OCI-LY7 (cell line): ENCODE measurements at regions not wholly inside any gene's neighbourhood (a gene's known extent, or its start where the extent isn't known, plus 50 kb on each side); places are given as distances from the start of the nearest gene placed in this dataset.

Source experiments
- BruUV-seq: library from RNA; stranded (reverse); fragments of 400-500 nt; replicated peaks from 2 replicates; lab custom pipeline; 2021; lab: Mats Ljungman, UMichigan
- CTCF ChIA-PET: fragments of 300-600 bp; sonication (Branson Sonifier 250); formaldehyde crosslinking; loops from one replicate; lab custom pipeline; 2022; ENCODE audit warnings: antibody characterized with exemption; ENCODE audit not compliant: unreplicated experiment; lab: Charles Lee
- POLR2A ChIA-PET: fragments of 300-600 bp; sonication (Branson Sonifier 250); formaldehyde crosslinking; loops from one replicate; lab custom pipeline; 2022; ENCODE audit warnings: antibody characterized with exemption; lab: Charles Lee
- DNase-seq: peaks from one replicate; pipeline ENCODE4 v3.0.0-alpha.2; 2015; ENCODE audit warnings: low spot score
- H2AFZ ChIP-seq: fragments of 200-600 bp; sonication (generic), shearing (Covaris generic); 2 replicates; pipeline ENCODE4 v1.6.1; 2014; ENCODE audit warnings: mild to moderate bottlenecking, antibody characterized with exemption, low read length, moderate library complexity
- H3K27ac ChIP-seq: fragments of 200-600 bp; sonication (generic); 2 replicates; pipeline ENCODE4 v1.5.1; 2014; ENCODE audit warnings: mixed run types, low read depth, mild to moderate bottlenecking, moderate library complexity, low read length, inconsistent platforms; ENCODE audit not compliant: poor library complexity, severe bottlenecking
- H3K36me3 ChIP-seq: fragments of 200-600 bp; sonication (generic); 2 replicates; pipeline ENCODE4 v1.6.1; 2014; ENCODE audit warnings: mild to moderate bottlenecking, antibody characterized with exemption, low read length, moderate library complexity, mixed read lengths; ENCODE audit not compliant: insufficient read depth
- H3K4me1 ChIP-seq: fragments of 200-600 bp; sonication (generic); 2 replicates; pipeline ENCODE4 v1.5.1; 2014; ENCODE audit warnings: mild to moderate bottlenecking, low read length; ENCODE audit not compliant: insufficient read depth, poor library complexity, severe bottlenecking
- H3K4me2 ChIP-seq: fragments of 200-600 bp; sonication (generic); 2 replicates; pipeline ENCODE4 v1.6.1; 2014; ENCODE audit warnings: mild to moderate bottlenecking, low read length
- H3K4me3 ChIP-seq: fragments of 200-600 bp; sonication (generic); 2 replicates; pipeline ENCODE4 v1.5.1; 2014; ENCODE audit warnings: mild to moderate bottlenecking, low read depth, low read length; ENCODE audit not compliant: poor library complexity, severe bottlenecking
- H3K79me2 ChIP-seq: fragments of 200-600 bp; sonication (generic); 2 replicates; pipeline ENCODE4 v1.6.1; 2016; ENCODE audit warnings: low read depth, mild to moderate bottlenecking, low read length, moderate library complexity, mixed read lengths; ENCODE audit not compliant: insufficient read depth
- H3K9me2 ChIP-seq: fragments of 200-600 bp; sonication (generic); 2 replicates; pipeline ENCODE4 v1.6.1; 2016; ENCODE audit warnings: mild to moderate bottlenecking, low read length, mixed read lengths; ENCODE audit not compliant: insufficient read depth
- H3K9me3 ChIP-seq: fragments of 200-600 bp; sonication (generic); 2 replicates; pipeline ENCODE4 v1.6.1; 2014; ENCODE audit warnings: mild to moderate bottlenecking, mixed run types, low read length, mixed read lengths
- H4K20me1 ChIP-seq: fragments of 200-600 bp; sonication (generic); 2 replicates; pipeline ENCODE4 v1.6.1; 2014; ENCODE audit warnings: mild to moderate bottlenecking, antibody characterized with exemption, low read length, moderate library complexity, mixed read lengths; ENCODE audit not compliant: insufficient read depth
- CTCF ChIP-seq: fragments of 200-600 bp; sonication (generic); conservative IDR thresholded peaks from 2 replicates; pipeline ENCODE4 v1.5.1; 2014; ENCODE audit warnings: mild to moderate bottlenecking, antibody characterized with exemption, low read length, moderate library complexity, mixed read lengths
- EZH2phosphoT487 ChIP-seq: fragments of 200-600 bp; sonication (generic); IDR thresholded peaks from 2 replicates; pipeline ENCODE4 v1.6.1; 2018; ENCODE audit warnings: low read depth, borderline replicate concordance, mild to moderate bottlenecking, mixed run types, antibody characterized with exemption, low read length, moderate library complexity, mixed read lengths
- intact Hi-C: fragments of 100-400 bp; cut with micrococcal nuclease; formaldehyde crosslinking; loops from one replicate; pipeline ENCODE4 v1.10.0; 2022; ENCODE audit not compliant: unreplicated experiment

DNA sequence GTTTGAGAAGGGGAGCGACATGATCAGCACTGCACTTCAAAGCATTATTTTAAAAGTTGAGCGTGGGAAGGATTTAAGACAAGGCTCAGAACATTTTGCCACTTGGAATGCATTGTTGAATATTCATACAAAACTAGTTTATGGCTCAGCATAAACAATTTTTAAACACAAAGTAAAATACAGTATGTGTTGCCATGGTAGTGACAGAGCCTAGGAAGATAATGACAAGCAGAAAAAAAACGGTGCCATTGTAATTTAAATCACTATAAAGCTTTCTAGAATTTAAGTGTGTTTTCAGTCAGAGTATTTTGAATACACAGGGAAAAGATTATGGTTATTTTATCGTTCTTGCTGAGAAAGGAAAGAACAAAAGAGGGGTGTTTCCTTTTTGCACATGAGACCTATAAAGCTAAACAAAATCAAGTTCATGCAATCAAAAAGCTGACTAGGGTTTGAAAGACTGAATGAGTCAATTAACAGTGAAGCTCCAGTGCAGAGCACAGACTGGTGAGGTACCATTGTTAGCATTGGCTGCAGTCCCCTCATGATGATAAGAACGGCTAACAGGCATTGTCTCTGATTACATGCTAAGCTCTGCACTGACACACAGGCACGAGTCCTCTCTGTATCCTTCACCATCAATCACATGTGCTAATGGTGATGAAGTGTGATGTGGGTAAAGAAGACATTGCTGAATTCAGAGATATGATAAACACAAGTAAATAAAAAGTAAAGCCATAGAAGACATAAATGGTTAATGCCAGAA, 181.9 kb upstream of the VSTM2A start:
- intact Hi-C loops, result no loop called here
- BruUV-seq, result no TSS peak
- no peak overlapping the region for H2AFZ ChIP-seq
- ChIA-PET CTCF (no interaction called here), POLR2A (interaction anchor here (0.7 kb wide), 1 partner anchor 949 kb away, joined by 3 read pairs; no protein-coding TSS in a partner anchor)
- H3K9me3 ChIP-seq, result no peaks in the 10 kb centered on the region
- H3K4me1 ChIP-seq, result no peaks in the 10 kb centered on the region
- H3K27ac ChIP-seq, result no peak overlapping the region
- DNase-seq, result no peak
- no peaks in the 10 kb centered on the region for H4K20me1 ChIP-seq
- no peak overlapping the region for H3K4me3 ChIP-seq
- no peaks in the 10 kb centered on the region for H3K36me3 ChIP-seq
- H3K79me2 ChIP-seq, result no peaks in the 10 kb centered on the region
- H3K9me2 ChIP-seq, result no peaks in the 10 kb centered on the region
- TF ChIP-seq EZH2phosphoT487 (no peak), CTCF (no peak)
- no peak overlapping the region for H3K4me2 ChIP-seq

DNA sequence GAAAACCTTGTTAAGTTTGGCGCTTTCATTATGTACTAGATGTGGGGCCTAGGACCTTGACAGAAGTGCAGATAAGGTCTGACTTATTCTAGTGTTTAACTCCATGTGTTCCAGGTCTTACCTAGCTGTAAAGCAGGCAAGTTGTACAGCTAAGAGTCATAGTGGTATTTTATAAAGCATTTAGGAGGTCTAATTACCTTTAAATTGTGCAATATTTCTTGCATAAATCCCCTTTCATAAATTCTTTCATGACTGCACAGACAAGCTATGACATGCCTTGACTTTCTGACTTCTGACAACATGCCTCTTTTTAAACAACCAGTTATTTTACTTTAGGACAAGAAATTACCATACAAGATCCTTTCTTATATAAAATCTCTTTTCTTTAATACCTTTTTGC, 151.6 kb upstream of the VSTM2A start:
- no peaks in the 10 kb centered on the region for H3K9me3 ChIP-seq
- H4K20me1 ChIP-seq, result no peaks in the 10 kb centered on the region
- TF ChIP-seq CTCF (no peak), EZH2phosphoT487 (no peak)
- POLR2A ChIA-PET, result interaction anchor here (0.6 kb wide), 1 partner anchor 1816 kb away, joined by 4 read pairs; no protein-coding TSS in a partner anchor
- no peaks in the 10 kb centered on the region for H3K36me3 ChIP-seq
- CTCF ChIA-PET, result no interaction called here
- intact Hi-C loops, result no loop called here
- no peaks in the 10 kb centered on the region for H3K79me2 ChIP-seq
- no peaks in the 10 kb centered on the region for H3K4me1 ChIP-seq
- no peak for DNase-seq
- no peak overlapping the region for H3K4me2 ChIP-seq
- H2AFZ ChIP-seq, result no peak overlapping the region
- H3K4me3 ChIP-seq, result no peak overlapping the region
- no peak overlapping the region for H3K27ac ChIP-seq
- no peaks in the 10 kb centered on the region for H3K9me2 ChIP-seq
- no TSS peak for BruUV-seq

DNA sequence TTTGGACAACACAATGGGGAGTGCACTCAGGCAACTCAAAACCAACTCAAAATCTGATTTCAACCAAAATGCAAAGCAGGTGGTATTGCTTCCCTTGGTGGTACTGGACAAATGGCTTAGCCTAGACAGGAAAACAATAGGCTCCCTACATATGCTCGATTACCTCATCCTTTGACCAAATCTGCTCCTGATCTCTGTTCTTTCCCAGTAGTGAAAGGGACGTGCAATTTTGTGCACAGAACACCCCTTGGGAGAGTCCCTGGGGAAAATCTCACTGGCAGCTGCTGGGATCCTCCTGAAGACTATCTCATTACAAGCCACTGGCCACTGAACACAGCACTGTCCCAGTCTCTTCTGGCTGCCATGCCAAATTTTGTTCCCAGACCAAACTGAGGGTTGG, 149.2 kb upstream of the VSTM2A start:
- ChIA-PET CTCF (no interaction called here), POLR2A (no interaction called here)
- no TSS peak for BruUV-seq
- intact Hi-C loops, result no loop called here
- Histone ChIP-seq H3K4me3 (no peak overlapping the region), H2AFZ (no peak overlapping the region), H3K79me2 (no peaks in the 10 kb centered on the region), H4K20me1 (no peaks in the 10 kb centered on the region), H3K4me1 (no peaks in the 10 kb centered on the region), H3K36me3 (no peaks in the 10 kb centered on the region), H3K27ac (no peak overlapping the region), H3K9me2 (no peaks in the 10 kb centered on the region), H3K4me2 (no peak overlapping the region), H3K9me3 (no peaks in the 10 kb centered on the region)
- DNase-seq, result no peak
- no peak for TF ChIP-seq CTCF
- TF ChIP-seq EZH2phosphoT487, result no peak
